Activated CD4-positive, CD25-positive, alpha-beta regulatory T cell (primary cell): ENCODE measurements at regions not wholly inside any gene's neighbourhood (a gene's known extent, or its start where the extent isn't known, plus 50 kb on each side); places are given as distances from the start of the nearest gene placed in this dataset.

Experiments used
- DNase-seq, 4 experiments: peaks; one replicate each; lab custom pipeline; 2025; lab: John Stamatoyannopoulos, UW

GRCh38 chr13:106712381-106712780, 144.4 kb upstream of the ARGLU1 start:
- DNase-seq: no peak

- DNase-seq: no peak
Observed at GRCh38 chr13:106710266-106710665, 142.3 kb upstream of the ARGLU1 start.

GRCh38 chr13:106709522-106709921, 141.6 kb upstream of the ARGLU1 start:
- no peak for DNase-seq

GRCh38 chr13:106702505-106702904, 134.6 kb upstream of the ARGLU1 start:
- DNase-seq: no peak

- DNase-seq: no peak
Observed at GRCh38 chr13:106701771-106702341, 133.9 kb upstream of the ARGLU1 start.

GRCh38 chr13:106700439-106700838, 132.5 kb upstream of the ARGLU1 start:
- DNase-seq: no peak

GRCh38 chr13:106700007-106700406, 132.1 kb upstream of the ARGLU1 start:
- DNase-seq: no peak

GRCh38 chr13:106699311-106699710, 131.4 kb upstream of the ARGLU1 start:
- DNase-seq: no peak

- DNase-seq: no peak
Observed at GRCh38 chr13:106696719-106697118, 128.8 kb upstream of the ARGLU1 start.

GRCh38 chr13:106696140-106696539, 128.2 kb upstream of the ARGLU1 start:
- DNase-seq: no peak

GRCh38 chr13:106695139-106695538, 127.2 kb upstream of the ARGLU1 start:
- no peak for DNase-seq

GRCh38 chr13:106691861-106692260, 123.9 kb upstream of the ARGLU1 start:
- no peak for DNase-seq

GRCh38 chr13:106691341-106691740, 123.4 kb upstream of the ARGLU1 start:
- no peak for DNase-seq

GRCh38 chr13:106690779-106691178, 122.8 kb upstream of the ARGLU1 start:
- DNase-seq: no peak

GRCh38 chr13:106689906-106690305, 122.0 kb upstream of the ARGLU1 start:
- no peak for DNase-seq

- no peak for DNase-seq
Observed at GRCh38 chr13:106688940-106689339, 121.0 kb upstream of the ARGLU1 start.

GRCh38 chr13:106686163-106686562, 118.2 kb upstream of the ARGLU1 start:
- no peak for DNase-seq

GRCh38 chr13:106685143-106685542, 117.2 kb upstream of the ARGLU1 start:
- DNase-seq: no peak

- no peak for DNase-seq
Observed at GRCh38 chr13:106683918-106684317, 116.0 kb upstream of the ARGLU1 start.

GRCh38 chr13:106683179-106683578, 115.2 kb upstream of the ARGLU1 start:
- no peak for DNase-seq

GRCh38 chr13:106681997-106682396, 114.1 kb upstream of the ARGLU1 start:
- no peak for DNase-seq

- DNase-seq: no peak
Observed at GRCh38 chr13:106681536-106681935, 113.6 kb upstream of the ARGLU1 start.

- no peak for DNase-seq
Observed at GRCh38 chr13:106680796-106681472, 113.0 kb upstream of the ARGLU1 start.
